Right lobe of liver (tissue), 6 donors: ENCODE measurements at regions not wholly inside any gene's neighbourhood (a gene's known extent, or its start where the extent isn't known, plus 50 kb on each side); places are given as distances from the start of the nearest gene placed in this dataset.

ENCODE experiments used
- ATAC-seq, 4 donors: fragments of 200-7000 bp; cut with Tn5 transposase; one replicate each; pipeline ENCODE4 v1.9.1; 2020; ENCODE audit warnings: mild to moderate bottlenecking in 4 of 4, moderate library complexity in 4 of 4
- DNase-seq, 3 donors: peaks; one replicate each; pipeline ENCODE4 v3.0.0-alpha.2; 2020
- H3K27ac ChIP-seq, 3 donors: fragments of 200-600 bp; one replicate each; pipeline ENCODE4 v1.8.0; 2022
- H3K27me3 ChIP-seq, 2 donors: fragments of 200-600 bp; one replicate each; pipeline ENCODE4 v1.8.0; 2022
- H3K36me3 ChIP-seq, 4 donors: fragments of 200-600 bp; sonication (generic) in 1 of 4; one replicate each; pipeline versions ENCODE4 v1.5.1 to v1.8.0; 2017 to 2022; ENCODE audit warnings: control low read depth in 1 of 4
- H3K4me1 ChIP-seq, 4 donors: fragments of 200-600 bp; sonication (generic) in 1 of 4; one replicate each; pipeline versions ENCODE4 v1.5.1 to v1.8.0; 2017 to 2022; ENCODE audit warnings: control low read depth in 1 of 4
- H3K4me3 ChIP-seq, 3 donors: fragments of 200-600 bp; one replicate each; pipeline ENCODE4 v1.8.0; 2022
- H3K9me3 ChIP-seq, 4 donors: fragments of 200-600 bp; sonication (generic) in 1 of 4; one replicate each; pipeline versions ENCODE4 v1.5.1 to v1.8.0; 2017 to 2022; ENCODE audit warnings: control low read depth in 1 of 4
- POLR2A ChIP-seq: fragments of 450-650 bp; IDR thresholded peaks from one replicate; pipeline ENCODE4 v1.6.1; 2017; ENCODE audit warnings: antibody characterized with exemption, mild to moderate bottlenecking
- WGBS: methylation state at CpG from one replicate; pipeline ENCODE4 v1.1.6; 2018; ENCODE audit warnings: low coverage, low lambda C conversion rate; ENCODE audit not compliant: insufficient coverage; ENCODE audit errors: missing lambda C conversion rate; 5-methylcytosine and 5-hydroxymethylcytosine counted together
- intact Hi-C, 2 donors: fragments of 100-400 bp; cut with DNase I; formaldehyde crosslinking; loops; one replicate each; pipeline versions ENCODE4 v1.11.2 to v1.14.1; 2022
- TF ChIP-seq, protein P1 (sequence below), 4 donors: fragments of 200-600 bp in 3 of 4; fragments of 450-650 bp in 1 of 4; IDR thresholded peaks; one replicate each; pipeline versions ENCODE4 v1.5.1 to v1.8.0; 2016 to 2022; ENCODE audit warnings: antibody characterized with exemption in 4 of 4, mild to moderate bottlenecking in 2 of 4
- donor health status: DM: no; HTN: yes; CAD: no.
- donor health status: DM: no; HTN: no; CAD: no.
- donor health status: DM: no; HTN: no; CAD: no.
- donor health status: DM: no; HTN: yes; CAD: no.
- donor health status: DM: no; HTN: yes; CAD: no.

DNA sequence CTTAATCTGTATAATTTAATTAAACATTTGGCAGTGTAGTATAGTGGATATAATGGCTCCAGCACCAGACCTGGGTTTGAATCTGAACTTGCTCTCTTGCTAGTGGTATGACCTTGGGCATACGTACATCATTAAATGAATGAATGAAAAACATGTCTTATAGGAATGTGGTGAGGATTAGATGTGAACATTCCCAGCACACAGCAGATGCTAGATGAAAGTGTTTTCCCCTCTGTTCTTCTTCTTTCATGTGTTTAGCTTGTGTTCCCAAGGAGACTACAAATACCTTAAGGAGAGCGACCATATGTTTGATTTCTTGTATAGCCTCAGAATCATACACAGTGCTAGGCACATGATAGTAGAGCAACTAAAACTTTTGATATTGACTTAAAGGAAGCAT, 56.5 kb downstream of the CT47B1 start:
- no peak for DNase-seq
- intact Hi-C loops, result no loop called here

DNA sequence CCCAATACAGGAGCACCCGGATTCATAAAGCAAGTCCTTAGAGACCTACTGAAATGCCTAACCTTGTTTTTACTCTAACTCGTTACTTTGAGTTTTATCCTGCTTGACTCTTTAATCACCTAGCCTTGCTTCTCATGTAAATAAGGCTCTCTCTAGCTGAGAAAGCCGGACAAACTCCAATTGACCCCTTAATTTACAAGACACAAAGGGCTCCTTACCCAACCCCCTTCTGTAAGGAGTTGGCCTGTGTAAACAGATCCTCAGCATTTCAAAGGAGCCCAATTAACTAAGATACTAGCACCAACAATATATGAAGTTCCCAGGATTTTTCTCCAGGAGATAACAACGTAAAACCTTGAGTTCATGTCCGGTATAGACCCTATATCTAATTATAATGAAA, 61.7 kb downstream of the CT47B1 start:
- H3K4me1 ChIP-seq, result no peaks in the 10 kb centered on the region
- no peak overlapping the region for H3K27ac ChIP-seq
- no peak overlapping the region for H3K4me3 ChIP-seq
- 21% methylated on average over 5 of the region's 5 CpGs for WGBS
- ATAC-seq, result no peak
- no peaks in the 10 kb centered on the region for H3K27me3 ChIP-seq
- no peaks in the 10 kb centered on the region for H3K36me3 ChIP-seq
- no peak for TF ChIP-seq POLR2A
- TF ChIP-seq, protein P1, sequence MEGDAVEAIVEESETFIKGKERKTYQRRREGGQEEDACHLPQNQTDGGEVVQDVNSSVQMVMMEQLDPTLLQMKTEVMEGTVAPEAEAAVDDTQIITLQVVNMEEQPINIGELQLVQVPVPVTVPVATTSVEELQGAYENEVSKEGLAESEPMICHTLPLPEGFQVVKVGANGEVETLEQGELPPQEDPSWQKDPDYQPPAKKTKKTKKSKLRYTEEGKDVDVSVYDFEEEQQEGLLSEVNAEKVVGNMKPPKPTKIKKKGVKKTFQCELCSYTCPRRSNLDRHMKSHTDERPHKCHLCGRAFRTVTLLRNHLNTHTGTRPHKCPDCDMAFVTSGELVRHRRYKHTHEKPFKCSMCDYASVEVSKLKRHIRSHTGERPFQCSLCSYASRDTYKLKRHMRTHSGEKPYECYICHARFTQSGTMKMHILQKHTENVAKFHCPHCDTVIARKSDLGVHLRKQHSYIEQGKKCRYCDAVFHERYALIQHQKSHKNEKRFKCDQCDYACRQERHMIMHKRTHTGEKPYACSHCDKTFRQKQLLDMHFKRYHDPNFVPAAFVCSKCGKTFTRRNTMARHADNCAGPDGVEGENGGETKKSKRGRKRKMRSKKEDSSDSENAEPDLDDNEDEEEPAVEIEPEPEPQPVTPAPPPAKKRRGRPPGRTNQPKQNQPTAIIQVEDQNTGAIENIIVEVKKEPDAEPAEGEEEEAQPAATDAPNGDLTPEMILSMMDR (IDR thresholded peaks at IDR 0.05), result no peak
- DNase-seq, result no peak
- no peaks in the 10 kb centered on the region for H3K9me3 ChIP-seq
- intact Hi-C loops, result no loop called here

More for the DNA sequence above, 56.5 kb downstream of the CT47B1 start:
- H3K9me3 ChIP-seq, result no peaks in the 10 kb centered on the region
- WGBS, result 72% methylated on average over 2 of the region's 2 CpGs
- H3K27ac ChIP-seq, result no peak overlapping the region
- no peaks in the 10 kb centered on the region for H3K27me3 ChIP-seq
- no peak overlapping the region for H3K4me3 ChIP-seq
- no peaks in the 10 kb centered on the region for H3K4me1 ChIP-seq
- TF ChIP-seq, protein P1 (IDR thresholded peaks at IDR 0.05), result no peak
- H3K36me3 ChIP-seq, result no peaks in the 10 kb centered on the region
- no peak for ATAC-seq

DNA sequence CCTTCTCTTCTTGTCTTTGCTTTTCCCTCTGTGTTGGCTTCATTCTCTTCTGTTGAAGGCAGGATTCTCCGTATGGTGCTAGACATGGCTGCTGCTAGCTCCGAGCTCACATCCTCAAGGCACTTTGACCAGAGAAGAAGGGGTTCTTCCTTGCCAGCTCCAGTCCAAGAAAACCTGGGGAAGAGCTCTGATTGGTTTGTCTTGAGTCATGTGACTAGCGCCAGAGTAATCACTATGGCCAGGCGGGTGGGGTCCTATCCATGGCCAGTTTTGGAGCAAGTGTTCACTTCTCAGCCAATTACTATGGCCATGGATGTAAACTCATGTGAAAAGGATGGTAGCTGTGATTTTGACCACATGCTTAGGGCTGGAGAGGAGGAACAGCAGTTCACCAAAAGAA, 74.2 kb downstream of the CT47B1 start:
- DNase-seq (no peak), ATAC-seq (no peak)
- H3K27ac ChIP-seq, result no peak overlapping the region
- H3K4me1 ChIP-seq, result no peaks in the 10 kb centered on the region
- TF ChIP-seq, protein P1 (IDR thresholded peaks at IDR 0.05), result no peak
- no peak for TF ChIP-seq POLR2A
- intact Hi-C loops, result no loop called here
- no peaks in the 10 kb centered on the region for H3K36me3 ChIP-seq
- H3K27me3 ChIP-seq, result no peaks in the 10 kb centered on the region
- no peaks in the 10 kb centered on the region for H3K9me3 ChIP-seq
- H3K4me3 ChIP-seq, result no peak overlapping the region
- whole genome bisulfite sequencing, result 38% methylated on average over 4 of the region's 4 CpGs

DNA sequence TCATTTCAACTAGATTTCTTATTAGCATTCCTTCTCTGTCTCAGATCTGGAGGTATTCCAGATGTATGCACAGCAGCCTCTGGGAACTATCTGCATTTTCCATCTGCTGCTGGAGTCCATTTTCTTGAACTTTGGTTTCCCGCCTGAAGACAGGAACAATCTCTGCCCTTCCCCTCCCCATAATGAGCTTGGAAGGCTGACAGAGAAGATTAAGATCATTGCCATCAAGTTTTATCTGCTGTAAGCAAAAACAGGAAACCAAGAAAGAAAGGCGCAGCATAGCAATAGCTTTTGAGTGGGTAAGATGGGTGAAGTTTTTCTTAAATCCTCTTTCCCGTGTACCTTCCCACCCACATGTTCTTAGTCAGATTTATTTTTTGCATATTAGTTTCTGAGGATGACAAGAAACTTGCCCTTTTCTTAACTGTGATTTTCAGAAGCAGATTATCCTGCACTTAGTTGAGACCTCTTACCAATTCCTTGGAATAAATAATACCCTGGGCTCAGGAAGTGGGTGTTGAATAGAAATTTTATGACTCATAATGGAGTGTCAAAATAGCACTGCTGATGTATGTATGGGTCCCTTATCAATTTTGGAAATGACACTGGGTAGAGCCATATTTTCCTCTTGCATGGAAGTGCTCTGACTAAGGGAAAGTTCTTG, 78.3 kb downstream of the CT47B1 start:
- H3K4me1 ChIP-seq, result no peaks in the 10 kb centered on the region
- no peak for TF ChIP-seq POLR2A
- TF ChIP-seq, protein P1 (IDR thresholded peaks at IDR 0.05), result no peak
- no peaks in the 10 kb centered on the region for H3K27me3 ChIP-seq
- intact Hi-C loops, result no loop called here
- WGBS, result 38% methylated on average over 3 of the region's 3 CpGs
- no peak for DNase-seq
- no peak for ATAC-seq
- no peak overlapping the region for H3K4me3 ChIP-seq
- no peaks in the 10 kb centered on the region for H3K9me3 ChIP-seq
- no peaks in the 10 kb centered on the region for H3K36me3 ChIP-seq
- H3K27ac ChIP-seq, result no peak overlapping the region

DNA sequence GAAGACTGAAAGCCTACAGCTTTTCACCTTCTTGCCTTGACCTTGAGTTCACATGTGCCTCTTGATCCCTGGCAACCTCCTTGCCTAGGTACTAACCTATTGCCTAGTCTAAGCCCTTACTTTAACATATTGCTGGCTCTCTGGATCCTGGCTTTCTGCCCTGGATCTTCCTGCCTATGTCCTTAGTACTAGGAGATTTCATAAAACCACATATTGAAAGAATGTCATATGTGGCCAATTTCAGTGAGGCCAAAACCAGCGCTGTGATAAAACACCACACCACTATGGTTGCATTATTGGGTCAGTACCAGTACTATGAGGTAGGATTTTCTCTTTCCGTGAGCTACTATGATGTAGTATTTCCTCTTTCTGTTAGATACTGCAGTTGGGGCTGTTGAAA, 80.4 kb downstream of the CT47B1 start:
- Histone ChIP-seq H3K36me3 (no peaks in the 10 kb centered on the region), H3K27ac (no peak overlapping the region), H3K4me3 (no peak overlapping the region), H3K4me1 (no peaks in the 10 kb centered on the region), H3K27me3 (no peaks in the 10 kb centered on the region), H3K9me3 (no peaks in the 10 kb centered on the region)
- intact Hi-C loops, result no loop called here
- TF ChIP-seq POLR2A, result no peak
- TF ChIP-seq, protein P1 (IDR thresholded peaks at IDR 0.05), result no peak
- ATAC-seq, result no peak
- 44% methylated on average over 2 of the region's 2 CpGs for WGBS
- DNase-seq, result no peak
